HG02571 (cell line): ENCODE measurements at regions not wholly inside any gene's neighbourhood (a gene's known extent, or its start where the extent isn't known, plus 50 kb on each side); places are given as distances from the start of the nearest gene placed in this dataset.

Source experiments
- ATAC-seq: cut with Tn5 transposase; IDR thresholded peaks from one replicate; pipeline ENCODE4 v1.9.1; 2021; ENCODE audit warnings: mild to moderate bottlenecking, moderate library complexity; ENCODE audit not compliant: unreplicated experiment

GRCh38 chr18:57918601-57919000 is 115.5 kb upstream of the ATP8B1 start:
- ATAC-seq = no peak

DNA sequence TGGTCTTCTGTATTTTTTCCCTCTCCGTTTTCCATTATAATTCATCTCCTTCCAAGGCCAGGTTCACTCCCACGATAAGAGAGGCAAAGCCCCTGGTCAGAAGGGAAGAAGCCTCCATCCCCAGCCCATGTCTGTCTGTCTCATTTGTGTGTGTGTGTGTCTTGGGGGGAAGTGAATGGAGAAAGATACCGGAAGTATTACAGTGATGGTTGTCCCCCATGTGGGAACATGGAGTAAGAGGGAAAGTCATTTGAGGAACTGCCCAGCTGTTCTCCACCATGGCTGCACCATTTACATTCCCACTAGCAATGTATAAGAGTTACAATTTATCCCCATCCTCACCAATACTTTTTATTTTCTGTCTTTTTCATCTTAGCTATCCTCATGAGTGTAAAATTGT is 113.6 kb upstream of the ATP8B1 start:
- ATAC-seq = no peak

DNA sequence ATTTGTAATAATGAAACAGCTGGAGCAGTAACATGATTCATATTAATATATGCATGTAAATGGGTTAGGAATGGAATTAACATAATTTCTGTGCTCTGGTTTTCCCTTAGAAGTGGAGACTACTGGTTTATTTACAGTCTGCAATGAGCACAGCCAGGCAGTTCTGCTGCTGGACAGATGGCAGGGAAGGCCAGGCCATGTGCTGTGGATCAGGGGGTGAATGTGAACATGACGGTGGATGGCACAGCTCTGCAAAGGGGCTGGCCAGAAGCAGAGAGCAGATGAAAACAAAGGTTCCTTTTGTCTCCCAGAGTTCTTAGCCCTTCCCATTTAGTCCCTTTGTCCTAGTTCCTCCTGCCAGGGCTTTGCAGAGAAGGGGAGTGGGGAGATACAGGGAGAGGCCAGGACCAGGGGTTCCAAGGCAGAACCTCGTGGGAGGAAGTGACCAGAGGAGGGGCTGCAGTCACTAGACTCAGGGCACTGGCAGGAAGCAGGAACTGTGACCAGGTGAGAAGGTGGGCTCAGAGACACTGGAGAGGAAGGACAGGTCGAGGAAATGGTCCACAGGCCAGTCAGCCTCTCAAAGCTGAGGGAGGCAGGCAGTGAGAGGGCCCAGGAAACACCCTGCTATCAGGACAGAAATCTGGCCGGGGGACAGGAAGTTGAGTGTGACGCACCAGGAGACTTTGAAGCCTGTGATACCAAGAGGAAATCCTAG is 112.9 kb upstream of the ATP8B1 start:
- no peak for ATAC-seq

DNA sequence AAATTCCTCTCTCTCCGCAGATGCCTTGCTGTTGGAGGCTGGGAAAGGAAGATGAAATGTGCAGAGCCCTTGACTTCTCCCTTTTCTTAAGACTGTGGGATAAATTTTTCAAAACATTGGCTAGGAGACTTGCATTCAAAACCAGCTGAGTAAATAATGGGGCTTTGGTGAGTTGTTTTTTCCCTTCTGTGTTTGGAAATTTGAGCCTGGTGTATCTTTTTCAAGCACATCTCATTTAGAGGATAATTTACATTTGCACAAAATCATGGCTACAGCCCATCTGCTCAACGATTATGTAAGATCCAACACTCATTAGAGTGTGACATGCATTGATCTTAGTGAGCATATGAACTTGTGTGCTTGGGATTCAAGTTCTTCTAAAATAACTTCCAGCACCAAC is 112.1 kb upstream of the ATP8B1 start:
- no peak for ATAC-seq

DNA sequence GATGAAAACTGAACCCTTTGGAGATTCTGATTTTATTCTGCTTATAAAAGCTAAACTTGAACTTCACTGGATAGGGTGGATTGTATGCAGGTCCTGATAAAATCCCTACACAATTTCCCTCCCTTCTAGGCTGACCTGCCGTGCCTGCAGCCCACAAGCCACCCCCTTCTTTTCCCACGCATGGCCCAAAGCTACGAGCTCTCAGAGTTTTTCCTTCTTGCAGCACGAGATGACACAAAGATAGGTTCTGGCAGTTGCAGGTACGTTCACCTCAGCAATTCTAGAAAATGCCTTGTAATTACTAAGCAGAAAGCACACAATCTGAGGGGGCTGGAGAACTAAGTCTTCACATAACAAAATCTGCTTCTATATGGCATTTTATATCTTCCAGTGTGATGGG is 110.6 kb upstream of the ATP8B1 start:
- ATAC-seq = no peak

DNA sequence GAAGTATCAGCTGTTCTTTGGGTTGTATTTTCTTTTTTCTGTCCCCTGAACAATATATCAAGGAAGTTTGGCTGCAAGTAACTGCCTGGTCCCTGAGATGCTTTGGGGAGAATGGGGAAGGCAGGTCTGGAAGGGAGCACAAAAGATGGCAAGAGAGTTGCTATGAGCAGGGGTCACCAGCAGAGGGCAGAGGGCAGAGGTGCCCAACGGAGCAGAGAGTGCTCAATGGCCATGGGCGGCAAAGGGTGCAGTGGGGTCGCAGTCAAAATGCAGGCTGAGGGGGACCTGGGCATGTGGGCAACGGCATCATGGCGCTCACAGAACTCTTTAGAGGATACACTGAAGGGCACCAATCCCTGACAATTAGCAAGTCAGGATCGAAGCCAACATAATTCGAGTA is 107.7 kb upstream of the ATP8B1 start:
- ATAC-seq = no peak

DNA sequence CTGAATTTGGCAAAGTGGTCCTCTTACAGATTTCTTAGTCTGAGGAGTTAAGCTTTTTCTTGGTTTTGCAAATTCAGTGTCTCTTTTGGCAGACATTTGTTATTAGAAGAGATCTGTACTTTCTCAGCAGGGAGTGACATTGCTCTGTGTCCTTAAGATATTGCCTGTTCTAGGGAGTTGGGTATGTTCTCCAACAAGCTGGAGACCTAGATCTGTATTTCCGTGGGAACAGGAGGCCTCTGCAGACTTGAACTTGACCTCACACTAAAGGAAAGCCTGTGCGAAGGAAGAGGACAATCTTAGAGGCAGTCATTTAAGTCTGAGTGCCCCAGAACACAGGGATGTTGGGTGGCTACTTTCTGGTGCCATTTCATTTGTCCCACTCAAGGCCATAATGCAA is 107.0 kb upstream of the ATP8B1 start:
- no peak for ATAC-seq

GRCh38 chr18:57909620-57910019 is 106.5 kb upstream of the ATP8B1 start:
- no peak for ATAC-seq

GRCh38 chr18:57908092-57908491 is 105.0 kb upstream of the ATP8B1 start:
- no peak for ATAC-seq

GRCh38 chr18:57907550-57907949 is 104.4 kb upstream of the ATP8B1 start:
- ATAC-seq = no peak

DNA sequence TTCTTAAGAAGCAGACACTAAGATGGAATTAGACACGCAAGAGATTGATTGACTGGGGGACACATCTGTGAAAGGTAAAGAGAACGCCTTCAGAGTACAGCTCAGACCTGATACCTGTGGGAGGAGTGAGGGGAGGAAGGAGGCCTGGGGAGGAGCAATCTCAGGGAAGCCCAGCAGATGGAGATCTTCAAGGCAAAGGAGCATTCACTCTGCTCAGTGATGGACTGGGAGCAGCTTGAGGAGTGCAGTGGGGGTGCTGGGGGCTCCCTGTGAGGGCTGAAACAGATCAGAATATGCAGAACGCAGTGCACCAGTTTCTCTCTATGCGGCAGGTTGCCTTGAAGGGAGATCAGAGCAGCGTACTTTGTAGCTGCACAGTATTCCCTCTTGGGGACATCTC is 103.7 kb upstream of the ATP8B1 start:
- no peak for ATAC-seq

- ATAC-seq = no peak
These were observed 101.4 kb upstream of the ATP8B1 start for GRCh38 chr18:57904535-57904934.

DNA sequence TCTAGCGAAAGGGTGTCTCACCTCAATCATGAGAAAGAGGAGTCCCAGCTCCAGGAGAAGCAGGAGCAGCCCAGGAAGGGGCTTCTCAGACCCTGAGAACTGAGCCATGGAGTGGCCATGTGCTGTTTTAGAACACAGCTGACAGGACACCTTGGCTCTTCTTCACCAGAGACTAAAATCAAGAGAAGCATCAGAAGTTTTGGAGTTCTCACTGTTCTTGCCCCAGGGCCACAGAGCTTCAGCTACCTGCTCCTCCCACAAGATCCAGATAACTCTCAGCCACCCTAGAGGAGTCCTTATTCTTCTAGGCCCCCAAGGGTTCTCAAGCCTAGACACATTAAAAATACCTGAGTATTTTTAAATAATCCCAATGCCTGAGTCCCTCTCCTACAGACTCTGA is 99.6 kb upstream of the ATP8B1 start:
- ATAC-seq = no peak

- no peak for ATAC-seq
These were observed 98.9 kb upstream of the ATP8B1 start for GRCh38 chr18:57901825-57902589.

GRCh38 chr18:57900906-57901435 is 97.9 kb upstream of the ATP8B1 start:
- ATAC-seq = no peak

DNA sequence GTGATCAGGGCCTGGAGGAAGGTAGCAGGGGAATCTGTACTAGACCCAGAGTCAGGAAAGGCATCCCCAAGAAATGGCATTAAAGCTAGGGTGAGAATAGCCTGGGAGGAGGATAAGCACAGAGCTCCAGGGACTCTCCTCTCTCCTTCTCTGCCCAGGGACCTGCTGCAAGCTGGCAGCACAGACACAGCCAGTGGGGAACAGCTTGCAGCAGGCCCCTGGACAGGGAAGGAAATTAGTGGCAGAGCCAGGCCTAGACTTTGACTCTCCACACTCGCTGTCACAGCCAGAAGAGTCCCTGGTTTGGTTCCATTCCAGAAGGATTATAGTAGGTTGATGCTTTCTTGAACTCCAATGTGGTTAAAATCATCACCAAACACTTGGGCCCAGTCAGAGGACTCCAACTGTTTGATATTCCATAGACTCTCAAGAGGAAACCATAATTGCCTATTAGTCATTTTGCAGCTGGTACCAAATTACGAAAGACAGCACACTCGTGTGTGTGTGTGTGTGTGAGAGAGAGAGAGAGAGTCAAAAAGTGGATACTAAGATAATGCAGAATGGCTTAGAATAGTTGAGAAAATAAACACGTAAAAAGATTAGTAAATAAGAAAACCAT is 95.5 kb upstream of the ATP8B1 start:
- no peak for ATAC-seq

DNA sequence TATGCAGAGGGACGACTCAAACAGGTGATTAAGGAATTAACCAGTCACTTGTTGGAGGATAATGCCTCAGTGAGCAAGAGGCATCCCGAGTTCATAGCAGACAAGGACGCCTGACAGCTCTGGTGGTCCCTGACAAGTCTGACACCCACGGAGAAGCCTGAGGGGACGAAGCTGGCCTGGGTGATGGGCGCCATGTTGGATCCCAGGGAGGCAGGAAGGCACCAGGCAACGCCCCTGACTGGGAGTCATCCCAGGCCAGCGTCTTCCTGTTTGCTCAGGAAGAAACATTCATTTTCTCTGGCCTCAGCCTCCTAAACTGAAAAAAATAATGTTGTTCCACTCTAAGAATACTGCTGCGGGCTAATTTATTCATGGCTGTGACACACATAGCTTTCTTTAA is 92.1 kb upstream of the ATP8B1 start:
- ATAC-seq = no peak

DNA sequence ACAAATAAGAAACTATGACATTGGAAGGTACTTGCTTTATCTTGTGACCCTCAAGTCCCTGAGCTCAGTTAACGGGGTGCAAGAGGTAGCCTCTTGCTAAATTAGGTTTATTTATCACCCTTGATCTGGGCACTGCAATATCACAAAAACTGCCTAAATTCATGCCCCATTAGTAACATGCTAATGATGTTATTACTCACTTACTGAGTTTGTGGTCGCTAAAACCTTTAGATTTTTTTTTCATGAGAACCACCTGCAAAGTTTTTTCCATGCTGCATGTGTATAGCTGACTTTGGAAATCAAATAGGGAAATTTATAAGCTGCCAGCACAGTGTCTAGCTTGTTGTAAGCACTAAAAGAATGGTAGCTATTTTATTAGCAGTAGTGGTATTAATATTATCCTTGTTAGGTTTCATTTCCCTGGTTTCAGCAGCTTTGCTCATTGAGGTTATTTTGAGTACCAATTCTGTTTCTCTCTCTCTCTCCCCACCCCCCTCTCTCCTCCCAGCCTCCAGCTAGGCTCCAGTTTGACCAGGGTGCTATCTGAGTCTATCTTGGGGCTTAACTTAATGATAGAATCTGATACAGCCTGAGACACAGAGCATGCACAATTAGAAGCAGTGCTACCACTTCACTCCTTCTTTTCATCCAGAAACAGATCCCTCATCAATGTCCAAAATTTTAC is 88.7 kb upstream of the ATP8B1 start:
- no peak for ATAC-seq

DNA sequence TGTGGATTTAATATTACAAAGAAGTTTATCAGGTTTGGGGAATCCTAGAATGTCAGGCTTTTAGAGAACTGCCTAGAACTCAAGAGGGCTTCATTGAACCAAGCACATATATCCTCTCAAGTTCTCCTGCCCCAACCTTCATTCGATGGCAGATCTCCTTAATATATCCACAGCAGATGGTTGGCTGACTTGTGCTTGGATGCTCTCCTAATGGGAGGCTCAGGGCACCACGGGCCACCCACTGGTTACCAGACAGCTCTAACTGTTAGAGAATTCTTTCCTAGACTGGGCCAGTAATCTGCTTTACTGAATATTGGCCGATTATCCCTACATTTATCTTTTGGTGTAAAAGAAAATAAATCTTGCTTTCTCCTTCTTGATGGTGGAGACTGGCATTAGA is 87.2 kb upstream of the ATP8B1 start:
- no peak for ATAC-seq

GRCh38 chr18:57889841-57890240 is 86.7 kb upstream of the ATP8B1 start:
- ATAC-seq = no peak
